Amygdala (tissue), 56 donors: ENCODE measurements at regions not wholly inside any gene's neighbourhood (a gene's known extent, or its start where the extent isn't known, plus 50 kb on each side); places are given as distances from the start of the nearest gene placed in this dataset.
"Not testable (repeated sequence)": the region's sequence is repeated elsewhere in the genome, so short reads cannot be mapped to it uniquely, and the experiment has no call there.

Source experiments
- DNase-seq, 56 donors: peaks; one replicate each; lab custom pipeline; 2025; lab: John Stamatoyannopoulos, UW

DNA sequence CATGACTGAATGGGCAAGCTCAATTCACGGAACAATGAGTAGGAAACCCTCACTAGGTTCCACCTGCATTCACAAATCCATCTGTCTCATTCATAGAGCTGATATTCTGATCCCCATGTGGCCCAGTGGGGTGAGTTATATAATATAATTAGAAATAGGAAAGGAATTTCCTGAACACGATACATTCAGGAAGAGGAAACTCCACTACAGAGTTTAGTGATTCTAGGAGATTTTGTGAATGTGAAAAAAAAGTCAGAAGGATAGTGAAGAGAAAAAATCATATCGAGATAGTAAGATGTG, 471.2 kb downstream of the GASK1B start:
- DNase-seq: no peak

DNA sequence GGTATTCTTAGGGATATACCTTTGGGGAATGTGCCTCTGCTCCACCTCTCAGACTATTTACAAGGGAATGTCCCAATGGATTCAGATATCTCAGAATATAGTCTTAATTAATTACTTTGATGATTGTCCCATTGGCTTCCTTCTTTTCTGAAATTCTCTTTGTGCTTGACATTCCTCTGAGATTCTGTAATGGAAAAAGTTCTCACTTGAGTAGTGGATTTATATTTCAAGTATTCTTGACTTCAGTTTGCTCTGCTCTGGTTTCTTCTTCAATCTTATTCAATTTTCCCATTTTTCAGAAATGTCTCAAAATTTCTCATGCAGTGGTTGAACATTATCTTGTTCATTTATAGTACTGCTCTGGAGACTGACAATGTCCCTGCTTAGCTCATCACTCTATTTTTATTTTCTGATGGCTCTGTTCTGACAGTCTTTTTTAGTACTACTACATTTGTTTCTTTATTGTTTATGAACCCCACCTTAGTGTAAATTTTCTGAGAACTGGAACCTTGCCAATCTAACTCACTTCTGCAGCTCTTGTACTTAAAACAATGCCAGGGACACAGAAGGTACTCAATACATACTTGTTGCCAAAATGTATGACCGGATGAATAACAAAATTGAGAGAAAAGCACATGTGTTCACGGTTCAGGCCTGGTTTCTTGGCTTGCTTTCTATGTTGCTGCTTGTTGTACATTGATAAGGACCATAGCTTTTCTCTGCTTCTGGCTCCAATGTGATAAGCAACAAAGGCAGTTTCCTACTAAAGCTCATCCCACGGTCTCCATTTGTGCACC, 471.7 kb downstream of the GASK1B start:
- no peak for DNase-seq

DNA sequence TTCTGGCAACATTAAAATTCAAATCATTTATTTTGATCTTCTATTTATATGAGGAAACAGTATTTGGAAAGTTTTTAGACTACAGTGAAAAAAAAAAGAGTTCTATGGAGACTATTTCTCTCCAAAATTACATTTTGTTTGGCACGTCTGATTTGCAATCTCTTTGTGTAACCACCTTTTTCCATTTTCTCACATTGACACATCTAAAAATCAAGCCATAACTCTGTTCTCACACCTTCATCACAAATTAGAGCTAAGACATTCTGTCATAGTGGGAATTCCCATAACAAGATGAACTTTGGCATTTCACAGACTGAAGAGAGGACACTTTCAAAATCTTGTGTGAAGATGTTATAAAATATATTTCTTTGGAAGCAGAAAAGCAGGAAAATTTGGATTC, 468.9 kb downstream of the GRIA2 start:
- DNase-seq: no peak

DNA sequence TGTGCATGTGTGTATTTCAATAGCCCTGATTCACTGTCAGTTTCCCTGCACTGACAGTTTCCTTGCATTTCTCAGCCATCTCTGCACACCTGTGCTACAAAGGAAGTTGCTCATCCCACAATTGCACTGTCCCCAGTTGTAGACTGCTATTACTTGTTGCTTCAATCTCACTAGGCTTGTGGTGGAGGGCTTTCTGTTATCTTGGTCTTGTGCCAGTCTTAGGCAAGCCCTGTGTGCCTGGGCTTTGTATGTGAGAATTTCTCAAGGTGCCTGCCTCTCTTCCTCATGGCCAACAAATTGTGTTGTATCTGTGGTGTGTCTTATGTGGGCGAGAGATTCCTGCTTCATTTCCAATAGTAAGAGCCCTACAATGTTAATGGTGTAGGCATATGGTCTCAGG, 467.4 kb downstream of the GRIA2 start:
- DNase-seq: no peak

DNA sequence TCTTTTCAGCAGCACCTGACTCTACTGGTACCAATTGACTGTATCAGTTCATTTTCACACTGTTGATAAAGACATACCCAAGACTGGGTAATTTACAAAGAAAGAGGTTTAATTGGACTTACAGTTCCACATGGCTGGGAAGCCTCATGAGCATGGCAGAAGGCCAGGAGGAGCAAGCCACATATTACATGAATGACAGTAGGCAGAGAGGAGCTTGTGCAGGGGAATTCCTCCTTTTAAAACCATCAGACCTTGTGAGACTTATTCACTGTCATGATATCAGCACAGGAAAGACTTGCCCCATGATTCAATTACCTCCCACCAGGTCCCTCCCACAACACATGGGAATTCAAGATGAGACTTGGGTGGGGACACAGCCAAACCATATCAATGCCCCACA, 458.8 kb downstream of the GRIA2 start:
- DNase-seq: not testable (repeated sequence)

DNA sequence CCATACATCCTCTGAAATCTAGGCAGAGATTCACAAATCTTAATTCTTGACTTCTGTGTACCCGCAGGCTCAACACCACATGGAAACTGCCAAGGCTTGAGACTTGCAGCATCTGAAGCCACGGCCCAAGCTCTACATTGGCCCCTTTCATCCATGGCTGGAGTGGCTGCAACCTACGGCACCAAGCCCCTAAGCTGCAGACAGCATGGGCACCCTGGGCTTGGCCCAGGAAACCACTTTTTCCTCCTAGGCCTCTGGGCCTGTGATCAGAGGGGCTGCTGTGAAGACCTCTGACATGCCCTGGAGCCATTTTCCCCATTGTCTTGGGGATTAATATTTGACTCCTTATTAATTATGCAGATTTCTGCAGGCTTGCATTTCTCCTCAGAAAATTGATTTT, 457.9 kb downstream of the GRIA2 start:
- no peak for DNase-seq

DNA sequence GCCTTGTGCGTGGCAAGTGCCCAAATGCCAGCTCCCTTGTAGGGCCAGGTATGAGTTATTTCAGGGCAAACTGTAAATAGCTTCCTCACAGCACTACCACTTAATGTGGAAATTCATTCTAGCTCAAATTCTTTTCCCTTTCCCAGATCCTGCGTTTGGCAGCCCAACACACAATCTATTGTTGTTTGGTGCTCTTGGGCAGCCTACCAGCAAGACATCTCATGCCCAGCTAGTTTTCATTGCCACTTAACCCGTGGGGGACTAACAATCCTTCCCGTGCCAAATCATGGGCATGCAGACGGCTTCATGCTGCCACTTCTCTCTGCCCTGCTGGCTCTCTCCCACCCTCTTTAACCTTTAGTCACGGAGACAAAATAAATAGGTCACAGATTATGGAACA, 454.2 kb downstream of the GRIA2 start:
- peak in 45 of 56 donors; percentile 2 to 69 (median 36) for DNase-seq

DNA sequence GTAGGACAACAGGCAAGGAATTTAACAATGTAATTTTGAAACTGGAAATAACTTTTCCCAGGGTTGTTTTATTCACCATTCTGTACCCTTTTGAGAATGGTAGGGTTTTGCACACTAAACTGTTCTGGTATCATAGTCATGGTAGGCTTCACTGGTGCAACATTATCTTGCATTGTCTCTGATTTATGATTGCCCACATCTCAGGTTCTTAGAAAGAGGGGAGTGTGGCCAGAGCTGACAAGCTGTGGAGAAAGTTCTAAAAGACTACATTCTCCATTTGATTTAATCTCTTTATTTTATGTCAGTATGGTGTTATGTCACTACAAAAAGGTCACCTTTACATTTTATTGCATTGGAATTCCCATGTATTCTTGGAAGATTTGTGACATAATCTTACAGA, 447.3 kb downstream of the GRIA2 start:
- DNase-seq: no peak

DNA sequence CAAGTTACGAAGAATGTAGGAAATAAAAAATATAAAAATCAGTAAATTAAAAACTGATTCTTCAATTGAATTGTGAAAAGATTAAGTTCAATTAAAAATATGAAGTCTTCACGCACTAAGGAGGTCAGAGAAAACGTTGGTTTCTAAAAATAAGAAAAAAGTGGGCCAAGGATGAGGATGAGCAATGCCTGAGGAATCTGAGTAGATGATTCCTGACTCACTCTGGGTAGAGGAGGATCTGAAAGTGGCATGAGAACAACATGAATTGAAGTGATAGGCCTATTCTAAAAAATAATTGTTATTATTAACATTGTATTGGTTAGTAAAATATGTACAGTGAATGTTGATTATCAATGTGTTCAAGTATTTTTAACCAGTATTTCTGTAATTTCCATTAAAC, 444.2 kb downstream of the GRIA2 start:
- DNase-seq: no peak

DNA sequence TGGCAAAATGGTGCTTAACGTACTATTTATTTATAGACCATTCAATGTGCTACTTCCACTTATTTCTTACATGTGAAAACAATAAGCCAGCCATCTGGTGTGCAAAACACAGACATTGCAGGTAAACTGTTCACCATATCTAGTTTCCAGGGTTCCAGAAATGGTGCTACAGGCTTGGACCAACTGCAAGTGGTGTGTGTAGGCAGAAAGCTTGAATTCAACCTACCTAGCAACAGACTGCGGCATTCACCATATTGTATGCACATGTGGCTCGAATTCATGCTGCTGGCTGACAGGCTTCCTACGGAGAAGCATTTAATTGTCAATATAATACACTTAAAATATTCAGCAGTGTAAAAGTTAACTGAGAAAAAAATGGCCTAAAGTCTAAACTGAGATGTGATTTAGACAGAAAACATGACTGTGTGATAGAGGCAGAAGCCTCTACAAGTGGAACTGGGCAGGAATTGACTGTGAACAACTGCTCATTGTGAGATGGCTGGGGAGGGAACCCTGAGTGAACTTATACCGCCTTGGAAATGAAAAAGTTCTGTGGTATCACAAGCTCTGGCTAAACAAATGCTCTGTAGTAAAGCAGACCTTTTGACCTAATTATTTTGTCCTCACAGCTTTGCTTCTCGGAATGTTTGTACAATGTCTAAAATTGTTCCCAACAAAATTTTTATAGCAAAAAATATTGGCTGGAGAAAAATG, 434.7 kb downstream of the GRIA2 start:
- DNase-seq: peak in 10 of 56 donors; percentile 1 to 32 (median 9)

DNA sequence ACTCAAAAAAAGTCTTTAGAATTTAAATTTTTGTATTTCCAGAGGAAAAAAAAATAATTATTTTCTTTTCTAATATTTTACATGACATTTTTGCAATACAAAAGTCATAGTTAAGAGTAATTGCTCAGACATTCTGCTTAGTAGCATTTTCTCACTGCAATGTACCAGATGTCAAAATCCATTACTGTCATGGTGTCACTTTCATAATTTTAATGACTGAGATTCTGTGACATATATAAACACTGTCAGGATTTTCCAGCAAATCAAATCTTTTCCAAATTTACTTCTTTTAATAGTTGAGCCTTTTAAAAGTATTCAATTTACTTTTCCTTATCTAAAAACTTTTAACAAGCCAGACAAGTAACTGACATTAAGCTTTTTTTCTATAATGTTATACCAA, 422.7 kb downstream of the GRIA2 start:
- DNase-seq: no peak

DNA sequence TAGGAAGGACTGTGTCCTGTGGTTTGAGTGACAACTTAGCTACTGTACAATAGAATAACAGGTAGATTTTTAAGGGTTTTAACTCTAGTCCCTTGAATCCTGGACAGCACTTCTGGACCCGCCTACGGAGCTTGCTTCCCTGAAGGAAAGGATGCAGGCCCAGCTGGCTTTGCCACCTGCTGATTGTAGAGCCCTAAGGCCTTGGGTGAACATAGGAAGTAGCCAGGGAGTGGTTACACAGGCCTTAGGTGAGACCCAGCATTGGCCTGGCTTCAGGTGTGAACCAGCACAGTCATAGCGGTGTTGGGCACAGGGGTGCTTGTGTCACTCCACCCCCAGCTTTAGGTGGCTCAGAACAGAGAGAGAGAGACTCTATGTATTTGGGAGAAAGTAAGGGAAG, 413.5 kb downstream of the GRIA2 start:
- DNase-seq: no peak

DNA sequence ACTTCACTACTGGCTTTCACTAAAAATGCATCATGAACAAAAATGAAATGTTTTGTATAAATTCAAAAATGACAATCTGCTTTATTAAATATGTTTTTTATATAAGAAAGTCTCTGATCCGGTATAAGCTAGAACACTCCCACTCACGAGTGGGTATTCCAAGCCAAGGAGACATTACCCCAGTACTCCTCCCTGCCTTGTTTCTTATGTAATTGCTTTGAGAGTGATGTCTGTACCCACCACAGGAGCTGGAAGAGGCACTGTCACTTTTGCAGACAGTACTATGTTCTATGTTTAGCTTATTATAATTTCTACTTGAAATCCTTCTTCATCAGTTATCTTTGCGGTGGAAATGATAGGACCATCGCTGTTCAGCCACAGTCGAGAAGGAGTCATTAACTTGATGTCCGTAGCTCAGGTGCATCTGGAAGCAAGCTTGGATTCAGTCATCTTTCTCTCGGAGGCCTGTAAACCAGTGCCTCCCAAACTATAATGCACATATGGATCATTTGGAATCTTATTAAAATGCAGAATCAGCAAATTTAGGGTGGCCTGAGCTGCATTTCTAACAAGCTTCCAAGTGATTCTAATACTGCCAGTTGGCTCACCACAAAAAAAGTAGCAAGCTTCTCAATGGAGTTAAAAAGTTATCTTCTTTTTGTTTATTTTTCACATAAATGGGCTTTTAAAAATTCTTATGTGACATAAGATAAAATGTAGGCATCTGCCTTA, 396.4 kb downstream of the GRIA2 start:
- DNase-seq: no peak

DNA sequence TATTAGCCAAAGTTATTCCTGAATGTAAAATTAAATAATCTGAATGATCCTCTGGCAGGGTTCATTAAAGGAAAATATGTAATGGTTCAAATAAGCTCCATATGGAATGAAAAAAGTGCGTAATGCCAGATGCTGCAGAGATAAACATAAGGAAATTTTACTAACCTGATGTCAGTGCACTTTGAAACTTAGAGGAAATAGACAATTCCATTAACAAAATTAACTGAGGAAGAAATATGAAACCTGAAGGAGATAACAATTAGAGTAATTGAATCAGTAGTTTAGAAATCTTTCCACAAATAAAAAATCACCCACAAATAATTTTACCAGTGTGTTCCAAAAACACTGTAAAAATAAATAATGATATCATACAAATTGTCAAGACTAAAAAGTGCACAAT, 387.5 kb downstream of the GRIA2 start:
- no peak for DNase-seq

DNA sequence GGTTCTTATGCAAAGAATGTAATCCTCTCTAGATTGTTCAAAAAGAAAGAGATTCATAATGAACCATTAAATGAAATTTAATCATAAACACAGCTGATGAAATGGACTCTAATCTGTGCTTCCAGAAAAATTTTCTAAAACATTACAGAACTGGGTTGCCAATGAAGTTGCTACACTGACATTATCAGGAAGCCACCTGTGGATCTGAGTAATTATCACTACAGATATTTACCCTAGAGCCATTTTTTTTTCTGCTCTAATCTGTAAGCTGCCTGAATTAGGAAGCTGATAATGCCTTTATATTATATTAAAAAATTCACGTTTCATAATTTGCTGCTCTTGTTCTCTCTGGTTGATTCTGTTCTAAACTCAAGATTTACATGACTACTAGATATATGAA, 380.1 kb downstream of the GRIA2 start:
- DNase-seq: no peak

DNA sequence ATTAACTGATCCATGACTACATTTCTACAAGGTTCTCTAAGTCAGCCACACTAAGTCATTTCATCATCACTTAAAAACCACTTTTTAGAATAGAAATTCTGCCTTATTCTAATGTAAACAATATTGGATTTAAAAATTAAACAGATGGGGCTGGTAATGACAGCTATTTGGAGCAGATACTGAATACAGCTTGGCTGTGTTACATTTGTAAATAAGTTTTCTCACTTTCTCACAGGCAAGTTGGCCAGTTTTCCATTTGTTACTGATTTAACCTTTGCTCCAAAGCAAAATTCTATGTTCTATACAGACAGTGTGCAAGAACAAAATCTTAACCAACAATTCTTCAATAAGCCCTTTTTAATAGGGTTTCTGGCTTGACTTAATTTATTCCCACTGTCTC, 370.7 kb downstream of the GRIA2 start:
- DNase-seq: no peak

DNA sequence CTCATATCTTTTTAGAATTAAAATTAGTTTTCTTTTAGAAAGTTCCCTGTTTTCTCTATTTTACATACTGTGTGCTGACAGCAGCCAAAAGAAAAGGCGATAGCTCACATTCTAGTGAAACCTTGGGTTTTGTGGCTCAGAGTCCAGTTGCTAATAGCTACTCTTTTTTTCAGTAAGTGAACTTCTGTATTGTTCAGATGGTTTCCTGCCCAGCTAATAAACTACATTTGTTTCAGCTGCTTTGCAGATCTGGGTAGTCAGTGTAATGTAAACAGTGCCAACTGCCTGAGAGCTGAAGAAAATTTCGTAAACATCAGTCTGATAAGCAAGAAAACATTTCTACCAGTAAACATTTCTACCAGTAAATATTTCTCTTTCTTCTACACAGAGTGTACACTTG, 370.2 kb downstream of the GRIA2 start:
- DNase-seq: no peak

DNA sequence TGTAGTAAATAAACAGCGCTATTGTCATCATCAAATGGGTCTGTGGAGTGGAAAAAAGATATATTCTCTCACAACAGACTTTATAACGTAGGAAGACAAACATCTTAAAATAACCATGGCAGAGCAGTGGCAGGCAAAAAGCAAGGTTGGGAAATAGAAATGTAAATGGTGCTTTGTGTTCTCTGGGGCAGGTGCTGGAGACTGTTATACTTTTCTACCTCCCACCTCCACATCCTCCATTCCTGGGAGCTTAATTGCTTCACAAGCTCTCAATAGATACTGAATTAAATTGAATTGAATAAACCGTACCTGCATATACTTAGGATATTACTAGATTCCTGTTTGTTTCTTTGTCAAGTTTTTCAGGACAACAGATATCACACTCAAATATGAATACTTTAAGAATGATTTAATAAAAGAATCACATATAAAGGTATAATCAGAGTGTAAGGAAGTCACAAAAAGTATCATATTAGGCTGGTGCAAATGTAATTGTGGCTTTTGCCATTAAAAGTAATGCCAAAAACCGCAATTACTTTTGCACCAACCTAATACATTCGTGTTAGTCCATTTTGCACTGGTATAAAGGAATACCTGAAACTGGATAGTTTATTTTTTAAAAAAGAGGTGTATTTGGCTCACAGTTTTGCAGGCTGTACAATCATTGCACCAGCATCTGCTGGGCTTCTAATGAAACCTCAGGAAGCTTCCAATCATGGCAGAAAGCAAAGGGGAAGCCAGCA, 367.3 kb downstream of the GRIA2 start:
- DNase-seq: peak in 1 of 56 donors; percentile 0

DNA sequence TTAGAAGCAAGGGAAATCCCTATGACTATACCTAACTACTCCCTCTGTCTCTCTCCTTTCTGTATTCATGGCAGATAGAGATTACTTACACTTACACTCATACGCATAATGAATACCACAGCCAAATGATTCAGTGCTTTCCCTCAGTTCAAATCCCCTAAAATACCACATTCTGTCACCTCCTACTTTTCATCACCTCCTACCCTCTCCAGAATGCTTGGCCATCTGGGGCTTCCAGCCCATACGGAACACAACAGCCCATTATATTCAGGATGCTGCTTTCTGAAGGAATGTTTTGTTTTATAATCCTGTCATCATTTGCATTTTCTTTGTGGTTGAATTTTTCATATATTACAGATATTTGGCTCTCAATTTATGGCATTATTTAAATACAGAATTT, 361.6 kb downstream of the GRIA2 start:
- peak in 6 of 56 donors; percentile 5 to 20 (median 15) for DNase-seq

DNA sequence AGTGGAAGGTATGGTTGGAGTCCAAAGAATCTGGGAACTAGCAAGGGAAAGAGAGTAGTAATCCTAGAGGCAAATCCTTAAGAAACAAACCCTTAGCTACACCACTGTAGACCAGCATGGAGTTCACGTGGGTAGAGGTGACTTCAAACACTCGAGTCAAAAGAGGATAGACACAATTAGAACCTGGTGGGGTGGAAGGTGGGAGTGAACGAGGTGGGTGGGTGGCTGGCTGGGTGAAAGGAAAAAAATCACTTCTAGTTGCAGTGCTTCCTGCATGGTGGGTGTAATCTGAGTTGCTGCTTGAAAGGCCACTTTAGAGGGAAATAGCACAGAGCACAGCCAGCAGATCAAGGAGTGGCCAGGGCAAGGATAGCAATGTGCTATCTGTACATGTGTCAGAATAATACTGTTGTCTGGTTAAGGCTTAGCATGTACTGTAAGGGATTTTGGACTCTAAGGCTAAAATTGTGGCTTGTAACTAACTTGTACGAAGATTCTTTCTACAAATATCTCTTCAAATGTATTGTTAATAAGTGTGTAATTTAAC, 356.2 kb downstream of the GRIA2 start:
- DNase-seq: no peak

DNA sequence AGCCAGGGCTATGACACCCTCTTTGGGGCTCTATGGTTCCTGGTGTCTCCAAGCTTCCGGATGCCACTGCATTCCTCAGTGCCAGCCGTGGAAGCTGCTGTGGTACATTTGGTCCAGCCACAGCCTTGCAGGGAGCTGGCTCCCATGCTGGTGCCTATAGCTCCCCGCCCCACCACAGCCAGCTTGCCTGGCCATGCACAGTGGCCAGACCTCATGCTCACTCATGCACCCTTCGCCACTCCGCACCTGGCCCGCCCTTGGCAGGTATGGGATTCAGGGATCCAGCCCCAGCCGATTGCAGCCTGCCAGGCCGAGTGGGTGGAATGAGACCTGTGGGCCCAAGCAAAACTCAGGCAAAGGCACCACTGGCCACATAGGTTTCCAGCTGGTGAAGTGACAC, 354.8 kb downstream of the GRIA2 start:
- no peak for DNase-seq
